ENCODE measurements at regions not wholly inside any gene's neighbourhood (a gene's known extent, or its start where the extent isn't known, plus 50 kb on each side); places are given as distances from the start of the nearest gene placed in this dataset.

DNA sequence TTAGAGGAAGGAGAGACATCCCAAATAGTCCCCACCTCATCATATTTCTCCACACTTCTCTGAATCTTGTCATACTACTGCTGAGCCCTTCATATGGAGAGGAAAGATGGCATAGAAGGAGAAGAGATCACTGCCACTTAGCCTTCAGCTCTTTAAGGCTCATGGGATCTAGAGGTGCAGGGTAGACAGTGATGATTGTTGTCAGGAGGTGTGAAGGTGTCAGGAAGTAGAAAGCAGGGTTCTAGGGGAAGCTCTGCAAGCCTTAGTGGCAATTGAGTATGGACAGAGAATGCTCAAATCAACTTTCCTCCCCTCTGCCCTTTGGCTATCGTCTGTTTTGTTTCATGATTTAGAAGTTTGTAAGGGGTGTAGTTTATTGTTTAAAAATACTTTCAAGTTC, 505.7 kb downstream of the ZNF608 start:
- no peak overlapping the region for H3K4me3 ChIP-seq (ENCODE audit: low read depth, low read length)
- TF ChIP-seq, protein P1, sequence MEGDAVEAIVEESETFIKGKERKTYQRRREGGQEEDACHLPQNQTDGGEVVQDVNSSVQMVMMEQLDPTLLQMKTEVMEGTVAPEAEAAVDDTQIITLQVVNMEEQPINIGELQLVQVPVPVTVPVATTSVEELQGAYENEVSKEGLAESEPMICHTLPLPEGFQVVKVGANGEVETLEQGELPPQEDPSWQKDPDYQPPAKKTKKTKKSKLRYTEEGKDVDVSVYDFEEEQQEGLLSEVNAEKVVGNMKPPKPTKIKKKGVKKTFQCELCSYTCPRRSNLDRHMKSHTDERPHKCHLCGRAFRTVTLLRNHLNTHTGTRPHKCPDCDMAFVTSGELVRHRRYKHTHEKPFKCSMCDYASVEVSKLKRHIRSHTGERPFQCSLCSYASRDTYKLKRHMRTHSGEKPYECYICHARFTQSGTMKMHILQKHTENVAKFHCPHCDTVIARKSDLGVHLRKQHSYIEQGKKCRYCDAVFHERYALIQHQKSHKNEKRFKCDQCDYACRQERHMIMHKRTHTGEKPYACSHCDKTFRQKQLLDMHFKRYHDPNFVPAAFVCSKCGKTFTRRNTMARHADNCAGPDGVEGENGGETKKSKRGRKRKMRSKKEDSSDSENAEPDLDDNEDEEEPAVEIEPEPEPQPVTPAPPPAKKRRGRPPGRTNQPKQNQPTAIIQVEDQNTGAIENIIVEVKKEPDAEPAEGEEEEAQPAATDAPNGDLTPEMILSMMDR (IDR thresholded peaks at IDR 0.05; ENCODE audit: low read depth, low read length) = no peak

DNA sequence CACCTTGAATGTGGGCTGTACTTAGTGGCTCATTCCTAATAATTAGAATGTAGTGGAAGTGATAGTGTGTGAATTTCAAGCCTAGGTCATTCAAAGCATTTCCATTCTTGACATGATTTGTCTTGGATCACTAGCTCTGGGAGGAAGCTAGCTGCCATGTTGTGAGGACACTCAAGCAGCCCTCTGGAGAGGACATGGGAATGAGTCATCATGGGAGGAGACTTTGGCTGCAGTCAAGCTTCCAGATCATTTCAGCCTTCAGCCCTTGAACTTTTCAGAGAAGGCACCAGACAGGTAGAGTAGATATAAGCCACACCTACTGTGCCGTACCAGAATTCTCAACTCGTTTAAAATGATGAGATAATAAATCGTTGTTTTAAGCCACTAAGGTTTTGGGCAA, 506.9 kb downstream of the ZNF608 start:
- TF ChIP-seq, protein P1 (IDR thresholded peaks at IDR 0.05; ENCODE audit: low read depth, low read length) = no peak

DNA sequence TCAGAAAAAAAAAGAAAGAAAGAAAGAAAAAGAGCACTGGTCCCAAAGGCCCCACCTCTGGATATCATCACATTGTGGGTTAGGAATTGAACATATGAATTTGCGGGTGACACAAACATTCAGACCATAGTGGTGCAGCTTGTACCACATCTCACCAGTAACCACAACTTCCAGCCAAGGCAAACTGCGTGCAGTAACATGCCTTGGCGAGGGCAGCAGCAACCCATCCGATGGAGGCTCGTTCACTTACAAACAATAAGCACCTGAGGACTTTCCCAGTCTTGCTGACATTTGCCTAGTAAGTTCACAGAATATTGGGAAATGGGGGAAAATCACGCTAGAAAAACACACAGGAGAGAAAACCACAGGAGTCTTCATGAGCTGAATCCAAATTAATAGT, 508.1 kb downstream of the ZNF608 start:
- TF ChIP-seq, protein P1 (IDR thresholded peaks at IDR 0.05; ENCODE audit: low read depth, low read length) = no peak
- H3K4me3 ChIP-seq (ENCODE audit: low read depth, low read length) = no peak overlapping the region

More for the DNA sequence above, 506.9 kb downstream of the ZNF608 start:
- H3K4me3 ChIP-seq (ENCODE audit: low read depth, low read length) = no peak overlapping the region

DNA sequence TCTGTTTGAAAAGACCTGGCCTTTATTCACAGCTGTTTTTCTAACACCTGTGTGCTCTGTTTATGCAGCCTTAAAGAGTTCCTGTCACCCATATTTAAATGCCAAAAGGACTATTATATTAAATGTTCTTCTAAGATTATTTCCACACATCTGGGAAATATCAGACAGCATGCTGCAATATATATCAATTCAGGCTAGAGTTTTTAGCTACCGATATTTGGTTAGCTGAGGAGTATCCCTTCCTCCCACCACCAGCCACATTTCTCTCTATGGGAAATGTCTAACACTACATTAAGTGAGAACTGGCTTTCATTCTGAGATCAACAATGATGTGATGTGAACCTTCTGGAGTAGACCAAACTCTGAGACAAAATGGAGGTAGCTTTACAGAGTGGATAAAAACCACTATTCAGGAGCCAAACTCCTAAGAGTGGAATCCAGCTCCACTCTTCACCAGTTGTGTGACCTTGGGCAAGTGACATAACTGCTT, 509.2 kb downstream of the ZNF608 start:
- H3K4me3 ChIP-seq (ENCODE audit: low read depth, low read length) = no peak overlapping the region
- TF ChIP-seq, protein P1 (IDR thresholded peaks at IDR 0.05; ENCODE audit: low read depth, low read length) = no peak

DNA sequence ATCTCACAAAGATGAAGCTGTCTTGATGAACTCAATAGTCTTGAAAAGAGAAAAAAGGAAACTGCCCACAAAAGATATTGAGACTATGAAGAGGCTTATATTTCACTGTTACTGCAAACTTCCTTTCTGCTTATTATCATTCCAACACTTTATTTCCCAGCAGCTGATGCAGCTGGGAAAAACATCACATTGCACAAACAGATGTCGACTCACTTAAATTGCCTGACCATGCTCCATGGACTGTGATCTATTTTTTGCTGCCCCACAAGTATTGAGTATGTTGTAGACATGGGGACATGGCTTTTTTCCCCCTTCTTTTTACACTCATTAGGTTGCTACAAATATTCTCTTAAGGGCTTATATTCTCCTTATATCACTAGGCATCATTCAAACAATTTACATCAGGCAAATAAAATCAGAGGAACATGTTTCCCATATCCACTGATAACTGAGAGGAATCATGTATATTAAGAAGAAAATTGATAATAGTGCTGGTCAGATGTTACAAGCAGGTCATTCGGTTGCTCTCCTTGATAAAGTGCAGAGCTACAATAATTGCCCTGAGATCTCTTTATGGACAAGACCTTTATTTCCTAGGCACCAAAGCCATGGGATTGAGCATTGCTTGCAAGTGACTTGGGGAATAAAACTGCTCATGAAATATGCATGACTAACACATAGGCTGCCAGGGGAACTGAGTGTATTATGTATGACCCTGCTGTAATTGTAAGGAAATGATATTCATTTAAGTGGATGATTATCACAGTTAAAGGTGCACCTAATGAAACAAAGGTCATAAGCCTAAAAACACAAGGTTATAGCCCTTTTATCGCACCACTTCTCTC, 509.9 kb downstream of the ZNF608 start:
- TF ChIP-seq, protein P1 (IDR thresholded peaks at IDR 0.05; ENCODE audit: low read depth, low read length) = no peak
- no peak overlapping the region for H3K4me3 ChIP-seq (ENCODE audit: low read depth, low read length)

DNA sequence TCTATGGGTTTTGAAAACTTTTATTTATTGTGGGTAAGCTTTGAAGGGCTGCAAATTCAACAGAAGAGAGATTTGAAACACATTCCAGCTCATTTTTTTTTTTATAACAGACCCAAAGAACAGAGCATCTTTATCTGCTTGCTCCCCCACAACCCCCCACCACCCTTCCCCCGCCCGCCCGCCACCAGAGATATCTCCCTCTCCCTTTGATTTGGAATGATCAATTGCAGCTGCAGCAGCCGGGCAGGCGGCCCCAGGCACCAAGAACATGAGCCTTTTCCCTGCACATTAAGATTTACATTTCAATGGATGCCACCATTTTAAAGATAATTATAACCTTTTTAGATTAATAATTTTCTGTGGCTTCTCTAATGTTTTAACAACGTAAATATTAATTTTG, 510.9 kb downstream of the ZNF608 start:
- H3K4me3 ChIP-seq (ENCODE audit: low read depth, low read length) = no peak overlapping the region
- TF ChIP-seq, protein P1 (IDR thresholded peaks at IDR 0.05; ENCODE audit: low read depth, low read length) = no peak

DNA sequence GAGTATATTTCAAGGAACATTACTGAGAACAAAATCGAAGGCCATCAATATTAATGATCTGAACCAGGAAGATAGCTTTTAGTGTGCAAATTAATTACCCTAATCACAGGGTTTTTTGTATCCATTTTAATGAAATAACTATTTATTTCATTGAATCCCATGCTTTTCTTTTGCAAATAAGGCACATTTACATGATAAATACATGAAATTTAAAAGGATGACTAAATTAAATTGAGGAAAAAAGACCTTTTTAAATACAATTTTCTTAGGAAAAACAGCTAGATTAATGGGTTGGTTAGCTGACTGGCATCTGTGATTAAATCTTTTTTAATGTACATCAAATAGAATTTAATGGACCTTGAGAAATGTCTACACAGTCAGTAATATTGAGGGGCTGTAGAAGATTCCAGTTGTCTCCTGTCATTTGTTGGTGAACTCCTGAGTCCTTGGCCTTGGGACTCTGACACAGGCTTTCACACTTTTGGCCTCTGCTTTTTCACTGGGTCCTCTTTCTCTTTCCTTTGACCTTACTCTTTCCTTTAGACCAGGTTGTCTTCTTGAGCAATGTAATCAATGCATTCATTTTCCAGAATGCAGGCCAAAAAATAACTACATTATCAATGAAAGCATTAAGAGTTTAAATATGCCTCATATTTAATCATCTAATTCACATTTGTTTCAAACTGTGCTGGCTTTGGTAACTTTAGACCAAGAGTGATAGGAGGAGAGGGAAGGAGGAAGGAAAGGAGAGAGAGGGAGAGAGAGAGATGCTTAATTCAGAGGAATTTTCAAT, 511.5 kb downstream of the ZNF608 start:
- TF ChIP-seq, protein P1 (IDR thresholded peaks at IDR 0.05; ENCODE audit: low read depth, low read length) = no peak
- H3K4me3 ChIP-seq (ENCODE audit: low read depth, low read length) = no peak overlapping the region

Measured in WI38 (cell line).